8988T (cell line): ENCODE measurements at regions not wholly inside any gene's neighbourhood (a gene's known extent, or its start where the extent isn't known, plus 50 kb on each side); places are given as distances from the start of the nearest gene placed in this dataset.

Source experiments
- DNase-seq: peaks from one replicate; pipeline ENCODE4 v3.0.0; 2011

GRCh38 chr11:91199866-91200265 is 977.0 kb upstream of the CHORDC1 start:
- no peak for DNase-seq

GRCh38 chr11:91194546-91194945 is 971.7 kb upstream of the CHORDC1 start:
- no peak for DNase-seq

GRCh38 chr11:91188484-91188883 is 965.6 kb upstream of the CHORDC1 start:
- no peak for DNase-seq

- no peak for DNase-seq
Measured at GRCh38 chr11:91187314-91187713, 964.5 kb upstream of the CHORDC1 start.

- DNase-seq = no peak
Measured at GRCh38 chr11:91178366-91178765, 955.5 kb upstream of the CHORDC1 start.

GRCh38 chr11:91174734-91175133 is 951.9 kb upstream of the CHORDC1 start:
- DNase-seq = no peak

GRCh38 chr11:91174193-91174592 is 951.3 kb upstream of the CHORDC1 start:
- no peak for DNase-seq

- no peak for DNase-seq
Measured at GRCh38 chr11:91173701-91174100, 950.9 kb upstream of the CHORDC1 start.

- no peak for DNase-seq
Measured at GRCh38 chr11:91170711-91171110, 947.9 kb upstream of the CHORDC1 start.

- DNase-seq = no peak
Measured at GRCh38 chr11:91164452-91164822, 941.6 kb upstream of the CHORDC1 start.

- DNase-seq = no peak
Measured at GRCh38 chr11:91163619-91164451, 941.0 kb upstream of the CHORDC1 start.

- no peak for DNase-seq
Measured at GRCh38 chr11:91160661-91161060, 937.8 kb upstream of the CHORDC1 start.

- DNase-seq = no peak
Measured at GRCh38 chr11:91158891-91159537, 936.2 kb upstream of the CHORDC1 start.

- DNase-seq = no peak
Measured at GRCh38 chr11:91158297-91158696, 935.4 kb upstream of the CHORDC1 start.

GRCh38 chr11:91156041-91156440 is 933.2 kb upstream of the CHORDC1 start:
- DNase-seq = no peak

GRCh38 chr11:91147885-91148284 is 925.0 kb upstream of the CHORDC1 start:
- DNase-seq = no peak

GRCh38 chr11:91141655-91142054 is 918.8 kb upstream of the CHORDC1 start:
- no peak for DNase-seq

GRCh38 chr11:91136631-91137030 is 913.8 kb upstream of the CHORDC1 start:
- DNase-seq = no peak

- DNase-seq = no peak
Measured at GRCh38 chr11:91133361-91133760, 910.5 kb upstream of the CHORDC1 start.

GRCh38 chr11:91129596-91129995 is 906.7 kb upstream of the CHORDC1 start:
- no peak for DNase-seq

GRCh38 chr11:91124363-91124762 is 901.5 kb upstream of the CHORDC1 start:
- DNase-seq = no peak

GRCh38 chr11:91115116-91115515 is 892.3 kb upstream of the CHORDC1 start:
- DNase-seq = no peak

GRCh38 chr11:91104237-91104636 is 881.4 kb upstream of the CHORDC1 start:
- DNase-seq = no peak

- DNase-seq = no peak
Measured at GRCh38 chr11:91100427-91100826, 877.6 kb upstream of the CHORDC1 start.

- no peak for DNase-seq
Measured at GRCh38 chr11:91097083-91097482, 874.2 kb upstream of the CHORDC1 start.
